Lower leg skin (tissue), 3 donors: ENCODE measurements at regions not wholly inside any gene's neighbourhood (a gene's known extent, or its start where the extent isn't known, plus 50 kb on each side); places are given as distances from the start of the nearest gene placed in this dataset.

ENCODE experiments used
- POLR2A ChIP-seq, 2 donors: fragments of 450-650 bp; IDR thresholded peaks; one replicate each; pipeline ENCODE4 v1.6.1; 2016 to 2017; ENCODE audit warnings: antibody characterized with exemption in 2 of 2, mild to moderate bottlenecking in 1 of 2, moderate library complexity in 1 of 2
- TF ChIP-seq, protein P1 (sequence below), 3 donors: fragments of 450-650 bp; IDR thresholded peaks; one replicate each; pipeline ENCODE4 v1.5.1; 2016; ENCODE audit warnings: antibody characterized with exemption in 3 of 3, mild to moderate bottlenecking in 3 of 3, moderate library complexity in 2 of 3

GRCh38 chr13:84121456-84121855 lies 239.2 kb upstream of the SLITRK1 start:
- no peak for TF ChIP-seq POLR2A (IDR thresholded peaks at IDR 0.05)
- TF ChIP-seq, protein P1, sequence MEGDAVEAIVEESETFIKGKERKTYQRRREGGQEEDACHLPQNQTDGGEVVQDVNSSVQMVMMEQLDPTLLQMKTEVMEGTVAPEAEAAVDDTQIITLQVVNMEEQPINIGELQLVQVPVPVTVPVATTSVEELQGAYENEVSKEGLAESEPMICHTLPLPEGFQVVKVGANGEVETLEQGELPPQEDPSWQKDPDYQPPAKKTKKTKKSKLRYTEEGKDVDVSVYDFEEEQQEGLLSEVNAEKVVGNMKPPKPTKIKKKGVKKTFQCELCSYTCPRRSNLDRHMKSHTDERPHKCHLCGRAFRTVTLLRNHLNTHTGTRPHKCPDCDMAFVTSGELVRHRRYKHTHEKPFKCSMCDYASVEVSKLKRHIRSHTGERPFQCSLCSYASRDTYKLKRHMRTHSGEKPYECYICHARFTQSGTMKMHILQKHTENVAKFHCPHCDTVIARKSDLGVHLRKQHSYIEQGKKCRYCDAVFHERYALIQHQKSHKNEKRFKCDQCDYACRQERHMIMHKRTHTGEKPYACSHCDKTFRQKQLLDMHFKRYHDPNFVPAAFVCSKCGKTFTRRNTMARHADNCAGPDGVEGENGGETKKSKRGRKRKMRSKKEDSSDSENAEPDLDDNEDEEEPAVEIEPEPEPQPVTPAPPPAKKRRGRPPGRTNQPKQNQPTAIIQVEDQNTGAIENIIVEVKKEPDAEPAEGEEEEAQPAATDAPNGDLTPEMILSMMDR (IDR thresholded peaks at IDR 0.05): no peak
